HG03280 (cell line): ENCODE measurements at regions not wholly inside any gene's neighbourhood (a gene's known extent, or its start where the extent isn't known, plus 50 kb on each side); places are given as distances from the start of the nearest gene placed in this dataset.
"Not testable (repeated sequence)": the region's sequence is repeated elsewhere in the genome, so short reads cannot be mapped to it uniquely, and the experiment has no call there.

Source experiments
- ATAC-seq: cut with Tn5 transposase; IDR thresholded peaks from one replicate; pipeline ENCODE4 v1.9.1; 2021; ENCODE audit warnings: mild to moderate bottlenecking, moderate library complexity; ENCODE audit not compliant: unreplicated experiment

DNA sequence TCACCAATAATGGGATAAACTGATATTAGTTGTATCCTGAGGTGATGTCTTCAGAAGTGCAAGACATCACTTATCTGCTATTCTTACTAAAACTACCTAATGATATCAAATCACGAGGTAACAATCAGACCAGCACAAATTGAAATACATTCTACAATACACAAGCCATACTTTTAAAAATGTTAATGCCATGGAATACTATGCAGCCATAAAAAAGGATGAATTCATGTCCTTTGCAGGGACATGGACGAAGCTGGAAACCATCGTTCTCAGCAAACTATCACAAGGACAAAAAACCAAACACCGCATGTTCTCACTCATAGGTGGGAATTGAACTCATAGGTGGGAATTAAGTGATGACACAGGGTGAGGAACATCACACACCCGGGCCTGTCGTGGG is 129.3 kb downstream of the SST start:
- no peak for ATAC-seq

DNA sequence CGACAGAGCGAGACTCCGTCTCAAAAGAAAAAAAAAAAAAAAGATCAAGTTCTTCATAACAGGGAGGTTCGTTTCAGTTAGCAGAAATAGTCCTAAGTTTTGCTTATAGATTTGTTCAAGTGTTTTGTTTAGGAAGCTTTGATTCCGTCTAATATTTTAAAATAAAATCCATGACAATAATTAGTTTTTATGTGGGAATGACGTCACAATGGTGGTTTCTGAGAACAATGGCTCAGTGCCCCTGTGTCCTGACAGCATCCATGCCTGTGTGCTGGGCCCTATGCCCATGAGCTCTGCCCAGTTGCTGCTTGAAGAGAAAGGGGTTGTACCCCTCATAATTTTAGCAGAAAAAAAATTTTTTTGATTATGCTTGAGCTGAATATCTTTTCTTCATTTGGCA is 134.0 kb downstream of the SST start:
- no peak for ATAC-seq

DNA sequence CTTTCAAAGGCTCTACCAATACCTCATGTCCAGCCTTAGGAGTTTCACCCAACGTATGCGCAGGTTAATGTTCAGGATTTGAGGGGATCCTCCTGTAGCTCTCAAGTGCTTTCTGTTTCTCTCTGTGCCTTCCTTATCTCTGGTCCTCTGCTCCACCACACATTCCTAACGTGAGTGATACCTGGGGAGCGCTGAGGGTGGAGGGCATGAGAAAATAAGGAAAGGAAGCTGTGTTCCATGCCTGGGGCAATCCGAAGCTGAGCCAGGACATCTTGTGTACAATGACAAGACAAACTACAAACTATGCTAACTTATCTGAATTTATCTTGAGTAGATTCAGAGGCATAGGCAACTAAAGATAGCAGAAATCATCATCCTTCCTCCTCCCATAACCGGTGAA is 136.4 kb downstream of the SST start:
- no peak for ATAC-seq

DNA sequence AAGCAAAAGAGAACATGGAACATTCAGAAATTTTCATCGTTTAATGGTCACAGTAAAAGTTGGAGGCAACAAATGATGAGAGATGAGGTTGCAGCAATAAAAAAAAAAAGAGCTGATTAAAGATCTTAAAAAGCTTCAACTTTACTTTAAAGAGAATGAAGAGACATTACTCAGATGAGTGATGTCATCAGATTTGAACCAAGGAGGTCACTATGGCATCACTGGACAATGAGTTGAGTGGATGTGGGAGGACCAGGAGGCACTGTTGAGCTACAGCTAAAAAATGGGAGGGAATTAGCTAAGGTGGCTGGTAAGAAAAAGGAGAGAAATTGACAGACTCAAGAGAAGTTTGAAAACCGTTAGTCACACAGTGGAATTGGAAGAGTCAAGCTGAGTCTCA is 138.4 kb downstream of the SST start:
- ATAC-seq = no peak

GRCh38 chr3:187522890-187523289 is 147.3 kb downstream of the SST start:
- no peak for ATAC-seq

DNA sequence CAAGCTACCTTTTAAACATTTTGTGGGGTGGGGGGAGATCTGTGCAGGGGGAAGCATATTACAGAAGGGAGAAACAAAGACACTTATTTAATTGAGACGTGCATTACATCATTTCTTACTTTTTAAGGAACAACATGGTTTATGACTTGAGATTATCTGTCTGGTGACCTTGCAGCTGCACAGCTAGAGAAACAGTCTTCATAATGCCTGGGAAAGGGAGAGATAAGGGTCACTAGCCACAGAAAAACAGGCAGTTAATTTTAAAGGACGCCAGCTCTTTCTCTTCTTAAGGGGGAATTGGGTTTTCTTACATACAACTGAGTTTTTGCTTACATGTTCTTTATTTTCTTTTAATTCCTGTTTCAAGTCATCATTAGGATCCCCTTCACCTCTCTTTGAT is 147.9 kb downstream of the SST start:
- no peak for ATAC-seq

DNA sequence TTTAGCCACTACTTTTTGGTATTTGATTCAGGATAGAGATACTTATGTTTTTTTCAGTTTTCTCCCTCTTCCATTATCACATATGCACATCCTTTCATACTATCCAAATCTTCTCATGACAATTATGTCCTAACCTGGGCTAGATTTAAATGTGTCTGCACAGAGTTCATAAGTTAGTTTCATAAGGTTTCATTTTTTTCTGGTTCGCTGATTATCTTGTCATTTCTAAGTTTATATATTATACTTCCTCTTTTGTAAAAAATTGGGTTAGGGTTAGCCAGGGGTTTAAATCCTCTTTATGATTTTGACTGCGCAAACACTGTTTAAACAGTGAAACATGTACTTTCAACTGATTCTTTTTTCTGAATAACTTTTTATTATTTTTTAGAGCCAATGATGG is 148.6 kb downstream of the SST start:
- ATAC-seq = no peak

DNA sequence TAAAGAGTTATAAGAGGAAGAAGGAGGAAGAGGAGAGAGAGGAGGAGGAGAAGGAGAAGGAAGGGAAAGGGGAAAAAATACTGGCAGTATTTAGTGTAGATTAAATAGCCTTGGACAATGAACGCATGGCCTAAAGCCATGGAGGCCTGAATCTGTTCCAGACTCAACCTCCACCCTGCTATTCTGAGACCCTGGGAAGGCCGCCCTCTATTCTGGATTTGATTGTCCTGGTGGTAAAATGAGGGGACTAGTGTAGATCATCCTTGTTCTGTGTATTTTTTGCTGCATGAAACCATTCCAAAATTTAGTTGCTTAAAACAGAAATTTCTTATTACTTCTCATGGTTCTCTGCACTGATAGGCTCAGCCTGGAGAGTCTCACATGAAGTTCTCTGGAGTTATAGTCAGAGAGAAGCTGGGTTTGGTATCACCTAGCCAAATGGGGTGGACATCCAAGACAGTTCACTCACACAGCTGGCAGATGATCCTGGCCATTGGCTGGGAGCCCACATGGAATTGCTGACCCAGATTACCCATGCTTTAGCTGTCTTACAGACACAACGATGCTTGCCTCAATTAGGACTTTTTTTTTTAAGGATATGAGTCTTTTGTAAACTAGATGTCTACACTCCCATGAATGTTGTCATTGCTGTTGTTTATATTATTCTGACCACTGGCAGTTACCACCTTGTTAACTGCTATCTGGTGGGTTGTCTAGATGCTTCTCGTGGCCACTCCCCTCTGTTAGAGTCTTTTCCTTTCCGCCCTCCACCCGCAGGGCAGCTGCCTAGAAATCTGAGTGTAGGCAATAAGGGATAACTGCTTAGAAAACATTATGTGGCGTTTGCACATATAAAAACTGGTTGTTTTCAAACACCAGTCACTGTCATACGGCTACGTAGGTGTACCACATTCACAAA is 149.9 kb downstream of the SST start:
- ATAC-seq = no peak

DNA sequence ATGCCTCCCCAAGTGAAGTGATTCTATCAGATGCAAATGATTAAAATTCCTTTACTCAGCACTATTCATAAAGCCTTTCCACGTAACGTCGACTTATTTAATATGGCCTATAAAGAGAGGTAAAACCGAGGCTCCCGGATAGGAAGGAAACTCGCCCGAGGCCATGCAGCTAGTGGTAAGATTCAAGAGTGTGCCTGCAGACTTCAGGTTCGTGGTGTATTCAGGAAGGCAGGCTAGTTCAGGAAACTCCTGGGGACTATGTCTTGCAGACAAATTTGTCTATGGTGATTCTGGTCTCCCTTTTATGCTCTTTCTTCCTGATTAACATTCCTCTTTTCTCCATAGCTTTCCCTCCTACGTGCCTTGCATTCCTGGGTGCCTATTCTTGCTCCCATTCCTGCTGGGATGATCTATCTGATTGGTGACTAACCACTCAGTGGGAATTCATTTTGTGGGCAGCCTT is 150.7 kb downstream of the SST start:
- no peak for ATAC-seq

GRCh38 chr3:187518616-187519015 is 150.4 kb downstream of the RTP4 start:
- ATAC-seq = no peak

- no peak for ATAC-seq
Observed at GRCh38 chr3:187518207-187518606, 150.0 kb downstream of the RTP4 start.

DNA sequence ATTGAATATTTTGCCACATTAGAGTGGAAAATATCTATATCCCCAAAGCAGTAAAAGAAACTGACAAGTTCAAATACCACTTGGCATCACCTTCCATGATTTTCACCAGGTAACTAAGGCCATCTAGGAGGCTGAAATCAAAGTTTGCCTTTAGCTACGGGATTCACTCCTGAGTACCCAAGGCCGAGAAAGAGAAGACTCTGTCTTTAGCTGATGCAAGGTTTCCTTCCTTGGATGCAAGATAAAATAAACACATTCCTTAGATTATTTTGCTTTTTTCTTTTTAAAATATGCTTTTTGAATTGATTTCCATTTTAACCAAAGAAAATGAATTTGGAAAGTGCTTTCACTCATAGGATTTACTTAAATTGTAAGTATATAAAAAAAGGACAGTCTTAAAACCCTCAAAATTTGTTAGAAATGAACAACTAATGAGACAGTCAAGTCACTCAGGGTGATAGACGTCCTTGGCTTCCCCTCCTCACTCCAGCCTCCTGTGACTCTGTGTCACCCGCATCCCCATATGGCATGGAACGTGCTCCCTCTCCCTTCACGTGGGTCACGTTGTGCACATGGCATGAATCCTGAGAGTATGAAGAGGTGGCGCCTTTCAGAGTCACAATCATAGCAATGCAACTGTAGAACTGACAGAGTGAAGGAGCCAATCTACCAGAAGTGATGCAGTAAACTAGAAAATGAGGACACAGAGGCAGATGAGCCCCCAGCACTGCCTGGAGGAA is 148.4 kb downstream of the RTP4 start:
- no peak for ATAC-seq

- no peak for ATAC-seq
Observed at GRCh38 chr3:187507905-187508304, 139.7 kb downstream of the RTP4 start.

GRCh38 chr3:187507266-187507665 is 139.1 kb downstream of the RTP4 start:
- no peak for ATAC-seq

GRCh38 chr3:187504435-187504834 is 136.2 kb downstream of the RTP4 start:
- ATAC-seq = no peak

DNA sequence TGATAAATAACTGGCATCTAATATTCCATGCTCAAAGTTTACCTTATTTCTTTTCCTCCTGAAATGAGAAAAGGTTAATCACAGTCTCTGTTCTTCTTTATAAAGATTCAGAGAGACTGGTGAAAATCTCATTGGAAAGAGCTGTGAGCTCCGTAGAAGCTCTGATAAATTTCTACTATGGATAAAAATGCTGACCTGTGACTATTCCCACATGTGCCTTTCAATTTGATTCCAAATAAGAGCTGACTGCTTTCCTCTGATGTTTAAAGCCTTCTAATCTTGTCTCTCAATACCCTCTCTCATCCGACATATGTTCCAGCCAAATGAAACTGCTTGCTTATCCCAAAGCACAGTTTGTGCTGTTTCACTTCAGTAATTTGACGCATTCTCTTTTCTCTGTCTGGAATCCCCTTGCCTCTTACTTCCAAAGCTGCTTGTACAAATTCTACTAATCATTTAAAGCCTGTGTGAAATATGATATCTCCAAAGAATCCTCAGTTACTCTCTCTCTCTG is 130.1 kb downstream of the RTP4 start:
- no peak for ATAC-seq

DNA sequence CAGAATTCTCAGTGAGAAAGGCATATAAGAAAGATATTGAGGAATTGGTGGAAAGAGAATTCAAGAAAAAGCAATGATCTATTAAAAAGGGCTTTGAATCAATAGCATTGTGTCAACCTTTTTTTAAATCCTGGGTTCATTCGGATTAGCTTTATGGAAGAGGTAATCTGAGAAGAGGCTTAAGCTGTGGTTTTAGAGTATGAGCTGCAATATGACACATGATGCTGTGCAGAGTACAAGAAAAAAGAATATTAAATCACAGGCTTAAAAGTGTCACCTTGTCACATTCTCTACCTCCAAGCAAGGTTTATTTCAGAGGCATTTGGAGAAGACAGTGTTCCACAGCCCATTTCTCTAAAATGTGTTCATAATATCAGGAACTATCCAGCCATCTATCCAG is 128.9 kb downstream of the RTP4 start:
- no peak for ATAC-seq

GRCh38 chr3:187494056-187494455 is 125.9 kb downstream of the RTP4 start:
- ATAC-seq = not testable (repeated sequence)

GRCh38 chr3:187491371-187491770 is 123.2 kb downstream of the RTP4 start:
- ATAC-seq = no peak

DNA sequence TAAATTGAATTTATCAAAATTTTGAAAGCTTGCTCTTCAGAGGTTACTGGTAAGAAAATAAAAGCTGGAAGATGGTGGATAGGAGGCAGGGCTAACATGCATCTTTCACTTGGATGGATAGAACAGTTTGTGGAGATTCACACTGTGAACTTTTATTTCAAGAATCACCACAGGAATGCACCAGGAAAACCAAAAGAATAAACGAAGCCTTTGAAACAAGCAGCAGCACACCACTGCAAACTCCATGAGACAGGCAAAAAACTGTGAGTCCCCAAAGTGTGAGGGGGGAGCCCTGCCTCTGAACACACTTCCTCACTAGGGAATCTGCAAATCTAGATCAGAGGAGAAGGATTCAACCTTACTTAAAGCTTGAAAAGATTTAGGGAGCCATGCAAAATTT is 122.2 kb downstream of the RTP4 start:
- no peak for ATAC-seq

DNA sequence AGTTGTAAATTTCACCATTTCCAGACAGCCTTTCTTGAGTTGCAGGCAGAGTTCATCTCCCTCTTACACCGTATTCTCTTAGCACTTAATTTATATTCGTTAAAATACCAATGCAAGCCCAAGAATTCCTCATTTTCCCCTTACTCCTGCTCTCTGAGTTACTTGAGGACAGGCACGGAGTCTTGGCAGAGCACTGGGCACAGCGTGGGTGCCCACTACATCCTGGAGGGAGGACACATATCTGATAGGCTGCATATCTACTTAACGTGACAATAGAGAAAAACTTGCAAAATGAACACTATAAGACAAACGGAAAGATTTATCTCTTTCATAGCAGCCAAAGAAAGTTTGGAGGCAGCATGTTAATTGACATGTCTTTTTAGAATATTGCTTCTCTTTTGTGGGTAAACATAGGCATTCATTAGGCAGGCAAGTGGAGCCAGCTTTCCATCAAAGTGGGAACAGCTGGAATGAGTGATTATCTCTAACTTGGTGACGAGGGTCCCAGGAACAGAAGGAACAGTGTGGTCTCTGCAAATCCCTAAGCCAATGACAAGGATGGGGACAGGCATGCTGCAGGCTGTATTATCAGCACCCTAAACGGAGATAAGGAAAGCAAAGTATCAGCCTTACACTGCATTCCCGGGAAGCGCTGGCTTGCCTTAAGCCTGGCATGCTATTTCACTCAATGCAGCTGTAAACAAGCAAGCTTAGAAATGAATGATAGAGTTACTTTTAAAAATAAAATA is 116.5 kb downstream of the RTP4 start:
- ATAC-seq = no peak
